ENCODE measurements at regions not wholly inside any gene's neighbourhood (a gene's known extent, or its start where the extent isn't known, plus 50 kb on each side); places are given as distances from the start of the nearest gene placed in this dataset.

DNA sequence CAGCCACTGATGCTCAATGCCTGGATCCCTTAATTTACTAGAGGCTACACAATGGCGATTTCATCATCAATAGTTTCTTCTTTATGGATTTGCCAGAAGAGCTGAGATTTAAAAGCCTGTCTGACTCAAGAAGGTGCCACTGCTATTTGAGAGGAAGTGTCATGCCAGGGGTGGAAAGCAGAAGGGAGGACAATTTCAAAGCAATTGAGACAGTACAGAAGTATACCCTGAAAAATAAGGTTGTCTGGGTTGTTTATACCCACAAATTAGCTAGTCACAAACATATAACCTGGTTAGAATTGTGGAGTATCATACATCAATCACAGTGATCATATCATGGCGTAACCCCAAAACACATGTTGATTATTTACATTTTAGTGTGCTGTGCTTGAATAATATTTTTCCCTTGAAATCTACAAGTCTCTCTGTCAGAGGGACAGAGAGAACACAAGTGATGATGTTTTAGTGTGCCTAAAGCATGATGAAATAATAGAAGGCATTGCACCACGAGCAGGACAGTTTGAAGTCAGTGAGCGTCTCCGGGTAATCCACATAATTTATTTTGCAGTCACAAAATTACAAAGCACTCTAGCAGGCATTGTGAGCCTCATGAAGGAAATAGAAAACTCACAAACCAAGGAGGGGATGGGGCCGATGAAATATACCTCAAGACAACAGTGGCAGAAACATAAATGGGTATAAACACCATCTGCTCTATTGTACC lies 312.2 kb upstream of the SPRED2 start:
- 92 to 97% methylated on average over 2 to 5 of the region's 6 CpGs for WGBS, 2 donors (ENCODE audit: low coverage in 1 of 2)
- H3K9me3 ChIP-seq: no peaks in the 10 kb centered on the region
- TF ChIP-seq EP300 (IDR thresholded peaks at IDR 0.05) (no peak), POLR2A (IDR thresholded peaks at IDR 0.05) (no peak), POLR2AphosphoS5 (IDR thresholded peaks at IDR 0.05) (no peak)
- TF ChIP-seq, protein P1, sequence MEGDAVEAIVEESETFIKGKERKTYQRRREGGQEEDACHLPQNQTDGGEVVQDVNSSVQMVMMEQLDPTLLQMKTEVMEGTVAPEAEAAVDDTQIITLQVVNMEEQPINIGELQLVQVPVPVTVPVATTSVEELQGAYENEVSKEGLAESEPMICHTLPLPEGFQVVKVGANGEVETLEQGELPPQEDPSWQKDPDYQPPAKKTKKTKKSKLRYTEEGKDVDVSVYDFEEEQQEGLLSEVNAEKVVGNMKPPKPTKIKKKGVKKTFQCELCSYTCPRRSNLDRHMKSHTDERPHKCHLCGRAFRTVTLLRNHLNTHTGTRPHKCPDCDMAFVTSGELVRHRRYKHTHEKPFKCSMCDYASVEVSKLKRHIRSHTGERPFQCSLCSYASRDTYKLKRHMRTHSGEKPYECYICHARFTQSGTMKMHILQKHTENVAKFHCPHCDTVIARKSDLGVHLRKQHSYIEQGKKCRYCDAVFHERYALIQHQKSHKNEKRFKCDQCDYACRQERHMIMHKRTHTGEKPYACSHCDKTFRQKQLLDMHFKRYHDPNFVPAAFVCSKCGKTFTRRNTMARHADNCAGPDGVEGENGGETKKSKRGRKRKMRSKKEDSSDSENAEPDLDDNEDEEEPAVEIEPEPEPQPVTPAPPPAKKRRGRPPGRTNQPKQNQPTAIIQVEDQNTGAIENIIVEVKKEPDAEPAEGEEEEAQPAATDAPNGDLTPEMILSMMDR (IDR thresholded peaks at IDR 0.05): no peak
- no peaks in the 10 kb centered on the region for H3K27me3 ChIP-seq
- no peak for ATAC-seq
- H3K27ac ChIP-seq: no peak overlapping the region
- H3K4me1 ChIP-seq: no peaks in the 10 kb centered on the region
- H3K4me3 ChIP-seq: no peak overlapping the region
- no peaks in the 10 kb centered on the region for H3K36me3 ChIP-seq

DNA sequence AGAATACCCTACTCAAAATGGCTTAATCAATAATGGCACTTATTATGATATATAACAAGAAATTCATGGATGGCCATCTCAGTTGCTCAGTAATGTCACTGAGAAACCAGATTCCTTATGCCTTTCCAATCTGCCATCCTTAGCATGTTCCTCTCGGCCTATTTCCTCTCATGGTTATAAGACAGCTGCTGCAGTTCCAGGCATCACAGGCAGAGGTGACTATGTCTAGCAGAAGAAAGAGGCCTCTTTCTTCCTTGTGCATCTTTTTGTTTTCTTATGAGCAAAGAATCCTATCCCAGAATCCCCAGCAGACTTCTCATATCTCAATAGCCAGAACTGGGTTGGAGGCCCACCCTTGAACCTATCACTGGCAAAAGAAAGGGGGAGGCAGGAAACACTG lies 310.6 kb upstream of the SPRED2 start:
- 90 to 100% methylated on average over 1 of the region's 1 CpG for WGBS, 2 donors (ENCODE audit: low coverage in 1 of 2)
- Histone ChIP-seq H3K9me3 (no peaks in the 10 kb centered on the region), H3K27me3 (no peaks in the 10 kb centered on the region), H3K4me3 (no peak overlapping the region), H3K4me1 (no peaks in the 10 kb centered on the region), H3K27ac (no peak overlapping the region), H3K36me3 (no peaks in the 10 kb centered on the region)
- TF ChIP-seq, protein P1 (IDR thresholded peaks at IDR 0.05): no peak
- no peak for TF ChIP-seq POLR2AphosphoS5 (IDR thresholded peaks at IDR 0.05)
- TF ChIP-seq EP300 (IDR thresholded peaks at IDR 0.05): no peak
- no peak for TF ChIP-seq POLR2A (IDR thresholded peaks at IDR 0.05)
- ATAC-seq: no peak

DNA sequence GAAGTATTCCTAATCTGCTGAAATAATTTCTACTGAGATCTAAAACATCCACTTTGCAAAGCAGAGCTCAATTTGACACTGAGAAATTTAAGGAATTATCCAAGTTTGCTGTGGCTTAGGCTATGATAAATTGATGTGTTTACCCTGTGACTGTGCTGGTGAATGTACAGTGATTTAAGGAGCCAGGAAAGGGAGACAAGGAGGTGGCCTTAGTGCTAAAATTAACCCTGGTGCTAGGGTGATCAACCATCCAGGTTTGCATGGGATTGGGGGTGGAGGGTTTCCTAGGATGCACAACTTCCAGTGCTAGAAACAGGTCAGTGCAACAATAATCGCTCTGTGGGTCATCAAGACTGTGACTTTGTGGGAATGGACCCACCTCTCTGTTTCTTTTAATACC lies 307.5 kb upstream of the SPRED2 start:
- H3K4me3 ChIP-seq: no peak overlapping the region

DNA sequence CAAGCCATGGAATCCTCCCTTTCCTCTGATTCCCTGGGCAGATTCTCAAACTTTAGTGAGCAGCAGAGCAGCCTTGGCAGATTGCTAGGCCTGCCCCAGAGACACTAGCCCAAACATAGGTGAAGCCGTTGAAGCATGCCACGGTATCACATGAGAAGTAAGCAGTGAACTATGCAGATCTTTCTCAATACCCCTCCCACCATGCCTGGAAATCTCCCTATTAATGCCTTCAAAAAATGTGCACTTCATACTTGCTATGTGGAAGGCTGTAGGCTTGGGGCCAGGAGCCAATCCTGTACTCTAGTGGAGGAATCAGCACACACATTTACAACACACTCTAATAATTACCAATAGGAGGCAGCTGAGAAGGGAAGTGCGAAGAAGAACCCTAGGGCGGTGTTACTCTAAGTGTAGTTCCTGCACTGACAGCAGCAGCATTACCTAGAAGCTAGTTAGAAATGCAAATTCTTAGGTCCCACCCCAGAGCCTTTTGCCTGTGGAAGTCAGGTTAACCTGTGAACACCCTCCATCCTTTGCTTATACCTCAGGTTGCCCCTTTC lies 305.1 kb upstream of the SPRED2 start:
- Histone ChIP-seq H3K27ac (no peak overlapping the region), H3K27me3 (no peaks in the 10 kb centered on the region), H3K9me3 (no peaks in the 10 kb centered on the region), H3K4me1 (no peaks in the 10 kb centered on the region), H3K4me3 (no peak overlapping the region), H3K36me3 (no peaks in the 10 kb centered on the region)
- TF ChIP-seq EP300 (IDR thresholded peaks at IDR 0.05): no peak
- no peak for TF ChIP-seq POLR2A (IDR thresholded peaks at IDR 0.05)
- no peak for TF ChIP-seq POLR2AphosphoS5 (IDR thresholded peaks at IDR 0.05)
- TF ChIP-seq, protein P1 (IDR thresholded peaks at IDR 0.05): no peak
- ATAC-seq: no peak
- 90 to 100% methylated on average over 2 to 4 of the region's 4 CpGs for WGBS, 2 donors (ENCODE audit: low coverage in 1 of 2)

More for the DNA sequence above, 307.5 kb upstream of the SPRED2 start:
- Histone ChIP-seq H3K4me1 (no peaks in the 10 kb centered on the region), H3K27me3 (no peaks in the 10 kb centered on the region), H3K36me3 (no peaks in the 10 kb centered on the region), H3K27ac (no peak overlapping the region), H3K9me3 (no peaks in the 10 kb centered on the region)
- no peak for TF ChIP-seq POLR2AphosphoS5 (IDR thresholded peaks at IDR 0.05)
- TF ChIP-seq EP300 (IDR thresholded peaks at IDR 0.05): no peak
- TF ChIP-seq, protein P1 (IDR thresholded peaks at IDR 0.05): no peak
- TF ChIP-seq POLR2A (IDR thresholded peaks at IDR 0.05): no peak
- WGBS, 2 donors (ENCODE audit: low coverage in 1 of 2): 100% methylated on average over 1 of the region's 1 CpG; no CpG with 5 or more reads in 1 of the 2 donors
- ATAC-seq: no peak

DNA sequence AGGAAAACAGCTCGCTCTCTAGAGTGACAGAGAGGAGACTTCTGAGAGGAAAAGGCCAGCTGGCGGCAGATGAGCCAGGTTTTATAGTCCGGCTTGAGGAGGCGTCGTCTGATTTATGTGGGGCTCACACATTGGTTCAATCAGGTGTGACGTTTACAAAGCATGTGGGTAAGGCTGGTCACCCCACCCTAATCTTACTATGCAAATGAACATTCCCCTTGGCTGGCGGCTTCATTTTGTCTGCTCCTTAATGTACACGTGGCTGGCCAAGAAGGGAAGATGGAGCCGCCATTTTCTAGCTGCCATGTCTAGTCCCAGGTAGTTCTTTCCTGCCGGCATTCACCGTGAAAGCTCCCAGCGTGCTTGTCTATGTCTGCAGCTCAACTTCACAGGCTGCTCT lies 299.1 kb upstream of the SPRED2 start:
- no peaks in the 10 kb centered on the region for H3K9me3 ChIP-seq
- no peaks in the 10 kb centered on the region for H3K36me3 ChIP-seq
- H3K27ac ChIP-seq: no peak overlapping the region
- ATAC-seq: no peak
- no peak overlapping the region for H3K4me3 ChIP-seq
- no peaks in the 10 kb centered on the region for H3K4me1 ChIP-seq
- no peaks in the 10 kb centered on the region for H3K27me3 ChIP-seq
- TF ChIP-seq POLR2A (IDR thresholded peaks at IDR 0.05): no peak
- TF ChIP-seq POLR2AphosphoS5 (IDR thresholded peaks at IDR 0.05): no peak
- TF ChIP-seq, protein P1 (IDR thresholded peaks at IDR 0.05): no peak
- TF ChIP-seq EP300 (IDR thresholded peaks at IDR 0.05): no peak
- 88 to 91% methylated on average over 6 to 12 of the region's 12 CpGs for WGBS, 2 donors (ENCODE audit: low coverage in 1 of 2)

Data from gastroesophageal sphincter (tissue), 4 donors.